GF-D8 (cell line): ENCODE measurements at regions not wholly inside any gene's neighbourhood (a gene's known extent, or its start where the extent isn't known, plus 50 kb on each side); places are given as distances from the start of the nearest gene placed in this dataset.

Experiments used
- DNase-seq: peaks from one replicate; lab custom pipeline; 2025; lab: John Stamatoyannopoulos, UW

GRCh38 chr2:56709181-56709580 lies 525.4 kb downstream of the CCDC85A start:
- no peak for DNase-seq

- no peak for DNase-seq
Observed at GRCh38 chr2:56713161-56713676, 529.4 kb downstream of the CCDC85A start.

DNA sequence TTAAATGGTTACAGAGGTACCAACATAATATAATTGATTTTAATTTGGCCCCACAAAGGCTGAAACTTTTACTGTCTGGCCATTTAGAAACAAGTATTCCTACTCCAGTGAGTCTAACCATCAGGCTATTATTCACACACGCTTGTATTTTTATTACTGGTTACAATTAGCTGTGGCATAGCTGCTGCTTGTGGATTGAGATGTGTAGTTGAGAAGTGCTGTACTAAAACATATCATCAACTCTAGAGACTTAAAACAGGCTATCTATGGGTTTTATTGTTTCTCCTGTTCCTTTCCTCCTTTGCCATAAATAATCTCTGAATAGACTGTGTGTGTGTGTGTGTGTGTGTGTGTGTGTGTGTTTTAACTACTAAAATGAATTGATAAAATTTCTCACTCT lies 530.2 kb downstream of the CCDC85A start:
- no peak for DNase-seq

DNA sequence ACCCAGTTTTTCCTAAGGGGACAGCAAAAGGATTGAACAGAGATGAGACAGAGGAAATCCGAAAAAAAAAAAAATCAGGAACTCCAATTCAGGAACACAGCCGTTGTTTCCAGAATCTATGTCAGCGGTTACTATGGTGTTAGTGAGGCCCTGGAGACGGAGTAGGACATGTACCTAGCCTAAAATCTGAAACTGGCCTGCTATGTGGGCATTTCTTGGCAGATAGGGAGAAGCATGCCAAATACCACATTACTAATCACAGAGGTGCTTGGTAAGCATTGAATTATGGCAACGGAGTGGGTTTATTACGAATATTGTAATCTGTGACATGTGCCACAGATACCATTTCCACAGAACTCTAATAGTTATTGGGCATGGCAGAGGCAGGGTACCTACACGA lies 530.6 kb downstream of the CCDC85A start:
- DNase-seq: no peak

DNA sequence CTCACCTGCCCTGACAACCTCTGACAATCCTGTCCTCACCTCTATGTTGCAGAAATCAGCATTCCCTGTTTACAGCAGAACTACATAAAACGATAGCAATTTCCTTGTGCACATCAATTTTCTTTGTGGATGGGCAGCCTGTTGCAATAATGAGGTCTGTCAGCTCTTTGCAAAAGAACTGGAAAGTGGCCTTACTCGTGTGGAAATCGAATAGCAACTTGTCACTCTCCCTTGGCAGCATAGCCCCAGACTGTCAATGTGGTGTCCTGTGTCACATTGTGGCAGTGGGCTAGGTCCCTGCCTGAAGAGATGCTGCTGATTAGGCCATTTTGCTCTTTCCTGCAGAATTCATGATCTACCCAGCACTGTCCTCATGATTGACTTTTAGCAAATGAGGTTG lies 531.9 kb downstream of the CCDC85A start:
- no peak for DNase-seq

DNA sequence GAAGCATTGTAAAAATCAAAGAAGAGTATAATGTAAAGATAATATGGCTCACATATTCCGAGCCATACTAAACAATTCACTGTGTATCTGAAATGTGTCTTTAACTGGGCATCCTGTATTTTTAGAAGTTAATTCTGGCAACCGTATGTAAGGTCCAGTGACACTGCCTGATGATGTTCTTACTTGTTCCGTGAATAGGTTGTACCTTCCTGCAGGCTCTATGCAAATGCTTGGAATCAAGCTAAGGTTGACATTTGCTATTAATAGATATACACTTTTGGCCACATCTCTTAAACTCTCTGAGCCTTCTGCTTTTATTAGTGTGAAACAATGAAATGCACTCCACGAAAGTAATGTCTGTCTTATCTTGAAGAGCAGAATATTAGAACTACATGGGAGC lies 534.6 kb downstream of the CCDC85A start:
- no peak for DNase-seq

- no peak for DNase-seq
Observed at GRCh38 chr2:56729212-56729611, 545.4 kb downstream of the CCDC85A start.

GRCh38 chr2:56732946-56733345 lies 549.2 kb downstream of the CCDC85A start:
- DNase-seq: no peak

GRCh38 chr2:56739413-56739812 lies 555.6 kb downstream of the CCDC85A start:
- no peak for DNase-seq

- no peak for DNase-seq
Observed at GRCh38 chr2:56741601-56742102, 557.9 kb downstream of the CCDC85A start.

- no peak for DNase-seq
Observed at GRCh38 chr2:56743807-56744206, 560.0 kb downstream of the CCDC85A start.

GRCh38 chr2:56749152-56749752 lies 565.5 kb downstream of the CCDC85A start:
- DNase-seq: no peak

- no peak for DNase-seq
Observed at GRCh38 chr2:56753182-56753581, 569.4 kb downstream of the CCDC85A start.

- DNase-seq: no peak
Observed at GRCh38 chr2:56754066-56754615, 570.4 kb downstream of the CCDC85A start.

- no peak for DNase-seq
Observed at GRCh38 chr2:56754627-56755026, 570.8 kb downstream of the CCDC85A start.

DNA sequence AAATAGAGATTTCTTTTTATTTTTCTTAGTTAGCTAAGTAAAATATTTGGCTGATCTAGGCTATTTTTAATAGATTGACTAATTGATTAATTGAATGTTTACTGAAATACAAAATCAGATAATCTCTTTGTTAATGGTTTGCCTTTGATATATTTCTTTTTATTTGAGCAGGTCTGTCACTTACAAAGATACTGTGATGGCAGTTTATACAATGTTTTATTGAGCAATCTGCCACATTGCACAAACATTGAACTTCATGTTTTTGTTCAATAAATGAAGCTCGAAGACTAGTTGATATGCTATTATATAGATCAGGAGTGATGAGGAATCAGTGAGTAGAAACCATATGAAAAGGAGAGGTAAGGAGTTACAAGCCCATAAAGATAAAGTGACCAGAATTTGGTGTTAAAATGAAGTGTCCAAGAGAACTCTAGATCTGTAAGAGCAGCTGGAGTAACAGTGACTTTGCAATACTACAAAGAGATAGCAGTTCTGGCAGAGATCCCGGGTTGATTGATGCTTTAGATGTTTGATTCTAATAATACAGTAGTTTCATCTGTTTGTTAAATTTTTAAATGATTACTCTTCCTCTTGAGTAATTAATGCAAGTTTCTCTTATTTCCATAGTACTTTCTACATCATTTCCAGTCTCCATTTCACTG lies 574.2 kb downstream of the CCDC85A start:
- DNase-seq: no peak

DNA sequence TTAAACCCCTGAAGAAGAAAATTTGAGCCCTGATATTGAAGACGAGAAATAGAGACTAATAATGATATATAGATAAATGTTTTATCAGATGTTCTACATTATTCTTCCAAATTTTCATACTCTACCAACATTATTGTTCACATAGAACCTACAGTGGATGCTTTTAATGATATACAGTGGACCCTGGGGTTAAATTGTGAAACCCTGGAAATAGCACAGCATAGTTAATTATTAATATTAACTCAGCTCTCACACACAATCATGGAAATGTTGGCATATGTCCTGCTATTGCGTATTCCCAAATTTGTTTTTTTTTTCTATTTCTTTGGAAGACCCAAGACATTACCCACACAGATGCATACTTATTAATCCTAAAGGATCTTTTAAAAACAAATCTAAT lies 579.9 kb downstream of the CCDC85A start:
- no peak for DNase-seq

DNA sequence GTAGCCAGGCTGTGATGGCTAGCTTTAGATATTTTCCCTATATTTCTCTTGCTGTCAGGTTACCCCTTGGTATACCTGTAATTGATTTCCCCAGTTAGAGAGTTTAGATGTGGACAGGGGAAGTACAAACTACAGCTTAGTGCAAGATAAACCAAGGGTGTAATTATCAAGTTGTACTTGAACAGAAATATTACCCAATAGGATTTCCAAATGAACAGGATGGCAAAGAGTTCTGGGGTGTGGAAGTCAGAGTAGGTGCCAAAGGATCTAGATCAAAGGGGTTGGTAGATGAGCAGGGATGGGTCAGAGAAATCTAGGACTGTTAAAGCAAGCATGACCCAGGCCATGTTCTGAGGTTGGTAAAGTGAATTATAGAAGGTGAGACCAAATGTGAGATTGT lies 585.2 kb downstream of the CCDC85A start:
- no peak for DNase-seq

- DNase-seq: no peak
Observed at GRCh38 chr2:56770490-56770889, 586.7 kb downstream of the CCDC85A start.

DNA sequence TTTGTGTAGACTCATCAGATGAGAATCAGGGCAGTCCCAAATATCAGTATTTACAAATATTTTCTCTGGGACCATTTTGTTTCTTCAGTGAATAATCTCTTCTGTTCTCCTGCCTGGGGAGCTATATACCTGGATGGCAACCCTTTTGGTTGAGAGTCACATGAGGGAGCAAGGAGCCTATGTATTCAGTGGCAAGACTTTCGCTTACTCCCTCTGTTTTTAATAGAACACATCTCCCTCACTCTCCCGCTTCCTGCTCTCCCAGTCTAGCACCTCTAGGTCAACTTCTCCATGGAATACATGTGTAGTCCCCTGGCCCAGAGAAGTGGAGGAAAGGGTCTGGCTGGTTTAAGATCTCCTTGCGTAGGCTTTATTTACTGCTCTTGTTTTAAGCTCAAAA lies 600.3 kb downstream of the CCDC85A start:
- no peak for DNase-seq

DNA sequence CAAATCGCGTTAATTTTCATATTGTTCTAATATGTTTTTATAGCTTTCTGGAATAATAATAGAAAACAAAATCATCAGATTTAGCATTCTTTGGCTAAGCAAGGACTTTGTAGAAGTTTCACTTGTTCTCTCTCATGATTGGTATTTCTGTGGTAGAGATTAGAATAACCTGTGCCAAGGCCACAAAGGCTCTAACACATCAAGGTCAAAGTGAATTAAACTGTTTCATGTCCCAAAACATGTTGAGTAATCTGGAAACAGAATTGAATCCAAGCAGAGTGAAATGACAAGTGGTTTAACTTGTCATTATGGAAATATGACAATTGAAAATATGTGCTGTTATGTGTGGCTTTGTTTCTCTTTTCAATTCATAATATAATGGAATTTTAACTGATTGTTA lies 617.4 kb downstream of the CCDC85A start:
- no peak for DNase-seq

DNA sequence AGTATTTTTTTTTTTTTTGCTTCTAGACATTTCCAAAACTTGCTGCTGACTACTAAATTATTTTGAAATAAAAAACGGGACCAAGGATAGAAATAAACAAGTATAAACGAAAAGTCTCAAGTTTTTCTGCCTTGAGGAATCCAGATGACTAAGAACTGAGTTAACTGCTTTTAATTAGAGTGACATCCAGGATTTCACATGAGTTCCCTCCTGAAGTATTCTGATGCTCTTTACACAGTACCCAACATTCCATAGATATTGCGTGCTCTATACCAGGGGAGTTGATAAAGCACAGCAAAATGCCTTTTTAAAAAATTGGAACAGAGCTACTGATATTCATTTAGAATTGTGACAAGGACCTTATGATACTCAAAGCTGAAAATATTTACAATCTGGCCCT lies 618.0 kb downstream of the CCDC85A start:
- DNase-seq: no peak

GRCh38 chr2:56803596-56803995 lies 619.8 kb downstream of the CCDC85A start:
- no peak for DNase-seq
